GM03348 (cell line): ENCODE measurements at regions not wholly inside any gene's neighbourhood (a gene's known extent, or its start where the extent isn't known, plus 50 kb on each side); places are given as distances from the start of the nearest gene placed in this dataset.

Experiments used
- DNase-seq: peaks from one replicate; pipeline ENCODE4 v3.0.0; 2012; ENCODE audit warnings: low spot score

DNA sequence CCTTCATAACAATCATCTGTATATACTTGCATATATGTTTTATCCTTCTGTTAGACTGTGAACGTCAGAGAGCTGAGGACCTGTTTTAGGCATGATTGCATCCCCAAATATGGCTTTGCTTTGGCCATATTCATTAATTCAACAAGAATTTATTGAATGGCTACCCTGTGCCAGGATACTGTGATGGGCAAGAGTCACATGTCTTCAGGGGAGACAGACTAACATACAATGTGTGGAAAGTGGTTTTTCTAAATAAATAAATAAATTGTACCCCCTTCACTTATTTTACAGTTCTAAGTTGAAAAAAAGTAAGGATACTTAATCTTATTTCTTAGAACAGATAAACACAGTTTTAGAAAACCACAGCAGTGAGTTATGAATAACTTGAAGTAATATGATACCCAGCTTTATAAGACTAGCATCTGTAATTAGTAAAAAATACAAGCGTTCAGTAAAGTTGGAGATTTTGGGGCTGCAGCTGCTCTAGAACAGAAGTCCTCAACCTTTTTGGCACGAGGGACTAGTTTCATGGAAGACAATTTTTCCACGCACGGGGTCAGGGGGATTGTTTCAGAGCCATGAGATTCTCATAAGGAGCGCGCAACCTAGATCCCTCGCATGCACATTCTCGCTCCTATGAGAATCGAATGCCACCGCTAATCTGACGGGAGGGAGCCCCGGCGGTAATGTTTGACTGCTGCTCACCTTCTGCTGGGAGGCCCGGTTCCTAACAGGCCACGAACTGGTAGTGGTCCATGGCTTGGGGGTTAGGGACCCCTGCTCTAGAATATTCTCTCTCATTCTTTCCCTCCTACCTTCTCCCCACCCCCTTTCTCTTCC, 89.4 kb upstream of the MTPN start:
- no peak for DNase-seq

DNA sequence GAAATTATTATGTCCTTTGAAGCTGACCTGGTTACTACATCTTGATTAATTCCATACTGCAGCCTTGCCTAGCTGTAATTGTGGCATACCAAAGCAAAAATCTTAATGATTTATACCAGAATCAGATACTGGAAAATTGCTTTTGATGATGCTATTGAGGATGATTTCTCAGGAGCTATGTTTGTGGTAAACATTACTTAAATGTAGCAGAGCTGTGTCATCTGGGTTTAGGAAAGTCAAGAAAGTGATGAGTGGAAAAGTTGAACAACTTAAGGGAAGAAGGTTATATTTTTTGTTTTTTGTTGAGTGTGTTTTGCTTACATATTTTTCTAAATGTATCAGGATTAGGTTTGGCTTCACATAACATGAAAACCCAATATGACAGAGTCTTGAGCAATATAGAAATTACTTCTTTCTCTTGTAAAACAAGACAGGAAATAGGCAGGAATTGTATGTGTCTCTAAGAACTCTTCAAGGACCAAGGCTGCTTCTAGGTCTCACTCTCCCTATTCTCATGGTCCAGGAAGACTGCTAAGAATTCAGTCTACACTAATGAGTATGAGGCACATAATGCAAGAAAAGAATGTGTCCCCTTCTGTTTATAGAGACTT, 87.6 kb upstream of the MTPN start:
- no peak for DNase-seq

DNA sequence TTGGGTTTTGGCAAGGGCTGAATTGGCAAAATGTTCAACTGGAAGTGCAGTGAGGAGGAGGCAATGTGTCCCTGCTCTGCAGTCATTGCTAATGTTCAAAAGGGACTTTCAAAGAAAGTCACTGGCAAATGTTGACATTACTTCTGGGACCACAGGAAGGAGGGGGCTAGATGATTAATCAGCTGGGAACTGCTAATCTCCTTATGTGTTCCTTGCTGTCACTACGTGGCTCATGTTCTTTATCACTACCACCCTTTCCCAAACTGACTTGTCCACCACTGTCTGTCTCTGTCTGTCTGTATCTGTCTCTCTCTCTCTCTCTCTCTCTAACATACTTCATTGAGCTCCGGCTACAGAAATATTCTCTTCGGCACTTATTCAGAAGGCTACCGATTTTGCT, 86.9 kb upstream of the MTPN start:
- no peak for DNase-seq

DNA sequence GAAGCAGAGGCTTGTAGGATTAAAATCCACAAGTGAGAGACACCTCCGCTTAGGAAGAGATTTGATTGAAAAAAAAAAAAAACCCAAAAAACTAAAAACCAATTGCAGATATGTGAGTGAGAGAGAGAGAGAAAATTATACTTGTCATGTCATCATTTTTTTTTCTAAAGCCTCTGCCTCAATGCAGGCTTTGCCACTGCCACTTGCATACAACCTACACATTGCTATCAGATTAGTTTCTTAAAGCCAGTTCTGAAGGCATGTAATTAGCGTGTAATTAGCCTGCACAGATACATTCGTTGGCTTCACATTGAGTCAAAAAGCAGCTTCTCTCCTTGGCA, 86.1 kb upstream of the MTPN start:
- DNase-seq: no peak

DNA sequence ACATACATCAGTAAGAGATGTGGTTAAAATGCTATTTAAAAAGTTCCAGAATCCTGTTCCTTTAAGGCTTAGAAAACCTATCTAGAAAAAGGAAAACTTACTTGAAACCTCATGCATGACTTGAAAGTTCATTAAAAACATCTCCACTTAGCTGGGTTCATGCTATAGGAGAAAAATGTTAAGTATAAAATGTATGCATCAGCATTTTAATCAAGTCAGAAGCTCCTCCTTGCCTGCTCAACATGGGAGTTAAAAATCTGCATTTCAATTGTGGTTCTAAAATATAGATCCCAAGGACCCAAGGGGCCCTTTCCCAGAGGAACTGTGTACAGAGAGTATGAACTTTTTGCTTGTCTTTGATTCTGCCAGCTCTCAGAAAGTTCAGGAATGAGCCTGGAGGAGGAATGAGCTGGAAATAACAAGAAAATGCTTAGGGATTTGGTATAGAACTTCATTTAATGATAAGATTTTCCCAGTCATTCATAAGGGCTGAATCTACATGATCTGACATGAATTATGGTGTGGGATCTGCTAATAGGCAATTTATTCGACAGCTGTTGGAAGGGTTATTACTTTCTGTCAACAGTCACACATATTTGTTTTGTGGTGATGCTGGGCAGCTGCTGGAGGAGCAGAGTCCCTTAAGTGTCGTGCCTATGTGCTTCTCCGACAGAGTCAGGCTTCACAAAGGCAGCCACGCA, 85.6 kb upstream of the MTPN start:
- no peak for DNase-seq

- DNase-seq: no peak
Measured at GRCh38 chr7:136061433-136061832, 84.3 kb upstream of the MTPN start.

GRCh38 chr7:136058546-136058945, 81.4 kb upstream of the MTPN start:
- DNase-seq: no peak

- no peak for DNase-seq
Measured at GRCh38 chr7:136057509-136057908, 80.3 kb upstream of the MTPN start.

DNA sequence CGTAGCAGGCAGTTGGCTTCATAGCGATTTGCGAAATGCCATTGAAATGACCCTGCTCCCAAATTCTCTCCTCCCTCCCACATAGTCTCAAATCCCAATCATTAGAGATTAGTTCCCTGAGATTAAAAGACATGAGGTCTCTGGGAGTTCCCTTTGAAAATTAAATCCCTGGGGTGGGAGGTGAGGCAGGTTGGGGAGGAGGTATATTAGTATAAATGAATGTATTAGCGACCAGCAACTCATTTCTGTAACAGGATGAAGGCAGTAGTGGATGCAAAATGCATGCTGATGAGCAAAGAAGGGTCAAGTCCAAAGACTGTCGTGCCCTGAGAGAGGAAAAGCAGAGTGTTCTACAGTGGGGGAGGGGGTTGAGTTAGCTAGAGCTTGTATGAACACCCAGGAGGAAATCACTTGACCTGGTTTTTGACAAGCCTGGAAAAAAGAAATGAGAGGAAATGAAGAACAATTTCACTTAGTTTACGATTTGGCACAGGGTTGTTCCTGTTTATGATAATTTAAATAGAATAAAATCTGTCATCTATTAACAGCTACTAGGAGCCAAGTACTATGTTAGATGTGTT, 79.6 kb upstream of the MTPN start:
- no peak for DNase-seq

GRCh38 chr7:136055266-136055665, 78.1 kb upstream of the MTPN start:
- DNase-seq: no peak

GRCh38 chr7:136053689-136054485, 76.7 kb upstream of the MTPN start:
- no peak for DNase-seq

GRCh38 chr7:136051203-136051928, 74.2 kb upstream of the MTPN start:
- no peak for DNase-seq

DNA sequence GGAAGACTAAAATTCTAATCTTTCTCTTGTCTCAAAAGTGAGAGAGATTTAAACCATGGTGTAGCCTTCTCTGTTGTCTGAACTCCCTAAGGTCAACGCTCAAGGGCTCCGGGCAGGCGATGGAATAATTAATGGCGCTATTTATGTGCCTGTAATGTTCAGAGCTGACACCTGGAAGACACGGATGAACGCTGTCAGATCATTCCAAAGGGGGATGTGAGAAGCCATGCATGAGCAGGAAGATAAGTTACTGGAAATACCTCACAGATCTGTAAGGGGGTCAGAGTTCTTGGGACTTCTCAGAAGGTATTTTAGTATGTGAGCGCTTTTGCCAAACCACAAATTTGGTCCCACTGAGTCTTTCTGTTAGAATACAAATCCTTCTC, 73.3 kb upstream of the MTPN start:
- no peak for DNase-seq

GRCh38 chr7:136049818-136050461, 72.8 kb upstream of the MTPN start:
- no peak for DNase-seq

- DNase-seq: no peak
Measured at GRCh38 chr7:136049117-136049516, 72.0 kb upstream of the MTPN start.

DNA sequence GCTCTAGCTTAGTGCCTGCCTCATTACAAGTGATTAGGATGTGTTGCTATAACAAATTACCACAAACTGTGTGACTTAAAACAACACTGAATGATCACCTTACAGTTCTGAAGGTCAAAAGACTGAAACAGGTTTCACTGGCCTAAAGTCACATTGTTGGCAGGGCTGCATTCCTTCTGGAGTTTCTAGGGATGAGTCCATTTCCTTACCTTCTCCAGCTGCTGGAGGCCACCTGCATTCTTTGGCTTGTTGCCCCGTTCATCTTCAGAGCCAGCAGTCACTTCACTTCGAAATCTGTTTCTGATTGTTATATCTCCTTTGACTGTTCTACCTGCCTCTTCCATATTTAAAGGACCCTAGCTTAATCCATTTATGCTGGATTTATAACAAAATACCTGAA, 69.4 kb upstream of the MTPN start:
- DNase-seq: no peak

- no peak for DNase-seq
Measured at GRCh38 chr7:136045992-136046391, 68.8 kb upstream of the MTPN start.

DNA sequence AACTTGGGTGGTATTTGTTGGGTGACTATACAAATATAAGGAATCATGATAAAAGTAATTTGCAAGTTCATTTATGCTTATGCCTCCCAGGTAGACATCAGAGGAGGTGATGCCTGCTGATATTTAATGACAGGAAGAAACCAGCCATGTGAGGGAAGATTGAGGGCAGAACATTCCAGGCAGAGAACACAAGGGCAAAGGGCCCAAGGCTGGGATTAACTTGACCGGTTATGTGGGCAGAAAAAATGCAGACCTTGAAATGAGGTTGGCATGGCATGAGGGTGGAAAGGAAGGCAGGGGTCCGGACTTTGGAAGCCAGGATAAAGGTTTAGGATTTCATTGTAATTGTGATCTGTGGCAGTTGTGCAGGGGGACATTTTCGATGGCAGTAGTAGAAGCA, 68.0 kb upstream of the MTPN start:
- DNase-seq: no peak

DNA sequence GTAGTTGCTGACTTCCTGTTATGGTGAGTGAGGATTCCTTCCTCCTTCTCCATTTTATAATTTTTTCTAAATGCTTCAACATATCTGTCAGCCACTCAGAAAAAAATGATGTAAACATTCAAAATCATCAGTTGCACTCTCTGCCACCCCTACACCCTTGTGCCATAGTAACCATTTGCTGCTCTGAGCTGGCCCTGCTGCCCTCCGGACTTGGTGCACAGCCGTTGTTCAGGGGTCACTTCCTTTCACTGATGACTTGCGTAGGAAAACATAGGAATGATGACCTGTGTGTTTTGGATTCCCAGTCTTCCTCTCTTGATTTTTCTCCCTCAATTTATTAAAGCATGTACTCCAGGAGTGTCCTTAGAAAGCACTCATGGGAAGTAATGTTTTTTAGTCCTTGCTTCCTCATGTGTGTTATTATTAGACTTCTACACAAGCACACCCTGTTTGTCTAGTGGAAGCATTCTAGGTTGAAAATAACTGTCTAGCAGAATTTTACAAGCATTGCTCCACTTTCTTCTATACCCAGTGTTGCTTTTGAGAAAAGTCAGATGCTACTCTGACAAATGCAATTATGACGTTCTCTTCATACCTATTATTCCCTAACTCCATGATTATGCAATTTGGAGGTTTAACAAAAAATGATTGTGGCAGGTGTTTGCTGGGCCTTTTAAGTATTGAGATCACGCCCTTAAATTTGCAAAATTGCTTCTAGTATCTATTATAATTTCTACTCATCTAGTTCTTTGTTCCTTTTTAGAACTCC, 62.6 kb upstream of the MTPN start:
- DNase-seq: no peak

DNA sequence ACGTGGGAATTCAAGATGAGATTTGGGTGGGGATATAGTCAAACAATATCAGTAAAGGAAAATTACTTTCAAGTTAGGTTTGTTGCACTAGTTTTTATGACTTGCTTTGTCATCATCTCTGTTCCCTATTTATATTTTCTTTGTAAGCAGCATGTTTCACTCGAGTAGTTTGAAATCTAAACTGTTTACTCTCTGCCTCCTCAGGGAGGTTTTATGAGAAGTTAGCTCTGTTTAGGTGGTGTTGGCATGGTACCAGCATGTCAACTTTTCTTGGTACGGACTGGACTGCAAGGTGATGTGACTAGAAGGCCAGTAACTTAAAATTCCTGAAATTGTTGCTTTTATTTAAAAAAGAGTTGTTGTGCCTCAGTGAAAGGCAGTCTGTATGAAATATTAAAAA, 59.2 kb upstream of the MTPN start:
- DNase-seq: no peak
